Neuronal stem cell (in vitro differentiated cells): ENCODE measurements at regions not wholly inside any gene's neighbourhood (a gene's known extent, or its start where the extent isn't known, plus 50 kb on each side); places are given as distances from the start of the nearest gene placed in this dataset.

Source experiments
- DNase-seq: peaks from one replicate; pipeline ENCODE4 v3.0.0-alpha.2; 2013; ENCODE audit warnings: low spot score
- H2AFZ ChIP-seq: one replicate; pipeline ENCODE4 v1.6.1; 2013; ENCODE audit warnings: mild to moderate bottlenecking, low read length, inconsistent platforms
- H2AK5ac ChIP-seq: 2 replicates; pipeline ENCODE4 v1.6.1; 2013; ENCODE audit warnings: low read depth, mild to moderate bottlenecking, inconsistent platforms, low read length, moderate library complexity, mixed read lengths
- H2BK120ac ChIP-seq: 2 replicates; pipeline ENCODE4 v1.6.1; 2013; ENCODE audit warnings: low read depth, mild to moderate bottlenecking, inconsistent platforms, low read length, moderate library complexity, mixed read lengths
- H2BK12ac ChIP-seq: one replicate; pipeline ENCODE4 v1.6.1; 2013; ENCODE audit warnings: low read length, inconsistent platforms
- H2BK15ac ChIP-seq: 2 replicates; pipeline ENCODE4 v1.6.1; 2013; ENCODE audit warnings: mild to moderate bottlenecking, low read length, inconsistent platforms, mixed read lengths
- H2BK5ac ChIP-seq: one replicate; pipeline ENCODE4 v1.6.1; 2013; ENCODE audit warnings: inconsistent platforms, mild to moderate bottlenecking, low read length, moderate library complexity
- H3K14ac ChIP-seq: one replicate; pipeline ENCODE4 v1.6.1; 2013; ENCODE audit warnings: low read length, inconsistent platforms
- H3K18ac ChIP-seq: 2 replicates; pipeline ENCODE4 v1.6.1; 2013; ENCODE audit warnings: low read length, inconsistent platforms
- H3K23ac ChIP-seq: 2 replicates; pipeline ENCODE4 v1.6.1; 2013; ENCODE audit warnings: low read depth, mild to moderate bottlenecking, mixed read lengths, low read length, inconsistent platforms; ENCODE audit not compliant: poor library complexity
- H3K27ac ChIP-seq: replicated peaks from 3 replicates; pipeline ENCODE4 v1.5.1; 2013; ENCODE audit warnings: low read length, inconsistent platforms
- H3K27me3 ChIP-seq, 3 experiments: 2 replicates each; pipeline ENCODE4 v1.6.1; 2013; ENCODE audit warnings: low read length in 3 of 3, mild to moderate bottlenecking in 2 of 3, inconsistent platforms in 1 of 3, low read depth in 1 of 3, mixed read lengths in 1 of 3, moderate library complexity in 1 of 3; ENCODE audit not compliant: control insufficient read depth in 3 of 3, insufficient read depth in 3 of 3
- H3K36me3 ChIP-seq, 2 donors: replicated peaks in 1 of 2; 2 replicates each; pipeline ENCODE4 v1.6.1; 2013; ENCODE audit warnings: low read length in 2 of 2; ENCODE audit not compliant: control insufficient read depth in 2 of 2, insufficient read depth in 2 of 2
- H3K4ac ChIP-seq: 2 replicates; pipeline ENCODE4 v1.6.1; 2013; ENCODE audit warnings: inconsistent platforms, mild to moderate bottlenecking, low read length, moderate library complexity
- H3K4me1 ChIP-seq, 2 donors: 1 replicate in 1 of 2; 2 replicates in 1 of 2; pipeline ENCODE4 v1.6.1; 2013; ENCODE audit warnings: low read length in 2 of 2, low read depth in 1 of 2; ENCODE audit not compliant: control insufficient read depth in 2 of 2, insufficient read depth in 1 of 2
- H3K4me2 ChIP-seq: one replicate; pipeline ENCODE4 v1.6.1; 2013; ENCODE audit warnings: mild to moderate bottlenecking, low read length, inconsistent platforms; ENCODE audit not compliant: insufficient read depth, poor library complexity, severe bottlenecking
- H3K4me3 ChIP-seq, 2 donors: 2 replicates each; pipeline ENCODE4 v1.5.1; 2013; ENCODE audit warnings: low read length in 2 of 2, mild to moderate bottlenecking in 2 of 2, inconsistent platforms in 1 of 2, moderate library complexity in 1 of 2
- H3K79me1 ChIP-seq: one replicate; pipeline ENCODE4 v1.6.1; 2013; ENCODE audit warnings: low read depth, mild to moderate bottlenecking, inconsistent platforms, low read length, moderate library complexity
- H3K9ac ChIP-seq: one replicate; pipeline ENCODE4 v1.6.1; 2013; ENCODE audit warnings: mild to moderate bottlenecking, low read depth, low read length, inconsistent platforms; ENCODE audit not compliant: poor library complexity
- H3K9me3 ChIP-seq, 2 donors: replicated peaks in 1 of 2; 2 replicates each; pipeline versions ENCODE3 to v1.6.1; 2013; ENCODE audit warnings: low read length in 2 of 2, mild to moderate bottlenecking in 2 of 2, inconsistent platforms in 1 of 2, low read depth in 1 of 2, mixed read lengths in 1 of 2, moderate library complexity in 1 of 2; ENCODE audit not compliant: control insufficient read depth in 2 of 2, insufficient read depth in 1 of 2
- H4K8ac ChIP-seq: one replicate; pipeline ENCODE4 v1.6.1; 2013; ENCODE audit warnings: low read depth, mild to moderate bottlenecking, inconsistent platforms, low read length, moderate library complexity
- H4K91ac ChIP-seq: one replicate; pipeline ENCODE4 v1.6.1; 2013; ENCODE audit warnings: low read length, low read depth, mild to moderate bottlenecking, inconsistent platforms; ENCODE audit not compliant: poor library complexity
- WGBS, 2 donors: extraction: QIAGEN DNeasy Blood & Tissue Kit; methylation state at CpG; one replicate each; pipeline ENCODE4 v1.1.7; 2013; ENCODE audit warnings: missing lambda C conversion rate in 2 of 2, mixed read lengths in 1 of 2; ENCODE audit not compliant: insufficient read length in 2 of 2, insufficient replicate concordance in 1 of 2; ENCODE audit errors: extremely low coverage in 2 of 2; 5-methylcytosine and 5-hydroxymethylcytosine counted together

DNA sequence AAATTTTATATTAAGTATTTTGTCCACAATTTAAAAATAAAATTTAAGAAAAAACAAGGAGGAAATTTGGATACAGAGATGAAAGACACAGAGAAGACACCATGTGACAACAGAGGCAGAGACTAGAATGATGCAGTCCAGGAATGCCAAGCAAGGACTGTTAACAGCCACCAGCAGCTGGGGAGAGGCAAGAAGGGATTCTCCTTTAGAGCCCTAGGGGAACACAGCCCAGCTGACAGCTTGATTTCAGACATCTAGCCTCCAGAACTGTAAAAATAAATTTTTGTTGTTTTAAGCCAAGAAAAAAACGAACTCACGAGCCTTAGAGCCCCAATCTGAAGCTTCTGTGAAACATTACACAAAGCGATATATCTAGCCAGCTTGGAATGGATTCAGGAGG is 198.5 kb downstream of the ZNF648 start:
- H3K9me3 ChIP-seq = no peaks in the 10 kb centered on the region
- no peak overlapping the region for H3K4ac ChIP-seq
- no peak overlapping the region for H3K23ac ChIP-seq
- H3K4me3 ChIP-seq = no peak overlapping the region
- no peak overlapping the region for H2BK5ac ChIP-seq
- no peak overlapping the region for H2AK5ac ChIP-seq
- no peak overlapping the region for H2AFZ ChIP-seq
- no peak overlapping the region for H2BK15ac ChIP-seq
- H3K4me1 ChIP-seq = no peaks in the 10 kb centered on the region
- H3K27ac ChIP-seq = no peak overlapping the region
- no peak overlapping the region for H3K18ac ChIP-seq
- no peak overlapping the region for H3K9ac ChIP-seq
- H3K36me3 ChIP-seq = no peaks in the 10 kb centered on the region
- H3K14ac ChIP-seq = no peak overlapping the region
- no peak for DNase-seq
- no CpG with 5 or more reads among the region's 3 CpGs for WGBS, 2 donors
- H3K27me3 ChIP-seq = no peaks in the 10 kb centered on the region
- no peak overlapping the region for H2BK120ac ChIP-seq
- no peak overlapping the region for H4K8ac ChIP-seq
- H4K91ac ChIP-seq = no peak overlapping the region
- no peaks in the 10 kb centered on the region for H3K79me1 ChIP-seq
- no peak overlapping the region for H3K4me2 ChIP-seq
- no peak overlapping the region for H2BK12ac ChIP-seq

GRCh38 chr1:181858135-181858534 is 203.4 kb downstream of the ZNF648 start:
- no peak overlapping the region for H2AK5ac ChIP-seq
- no peak overlapping the region for H2BK5ac ChIP-seq
- H3K4ac ChIP-seq = no peak overlapping the region
- no peak overlapping the region for H3K18ac ChIP-seq
- no peak overlapping the region for H4K91ac ChIP-seq
- H3K4me1 ChIP-seq = no peaks in the 10 kb centered on the region
- H3K27ac ChIP-seq = no peak overlapping the region
- no peak overlapping the region for H2BK120ac ChIP-seq
- no peak overlapping the region for H3K4me3 ChIP-seq
- no CpG with 5 or more reads among the region's 4 CpGs for WGBS, 2 donors
- no peak overlapping the region for H3K23ac ChIP-seq
- no peaks in the 10 kb centered on the region for H3K27me3 ChIP-seq
- no peak overlapping the region for H3K9ac ChIP-seq
- DNase-seq = no peak
- no peaks in the 10 kb centered on the region for H3K79me1 ChIP-seq
- no peak overlapping the region for H3K14ac ChIP-seq
- H4K8ac ChIP-seq = no peak overlapping the region
- H3K4me2 ChIP-seq = no peak overlapping the region
- no peak overlapping the region for H2BK15ac ChIP-seq
- no peaks in the 10 kb centered on the region for H3K36me3 ChIP-seq
- H2AFZ ChIP-seq = no peak overlapping the region
- no peaks in the 10 kb centered on the region for H3K9me3 ChIP-seq
- no peak overlapping the region for H2BK12ac ChIP-seq
